ENCODE measurements at regions not wholly inside any gene's neighbourhood (a gene's known extent, or its start where the extent isn't known, plus 50 kb on each side); places are given as distances from the start of the nearest gene placed in this dataset.

GRCh38 chr3:87977765-87978164 lies 81.0 kb downstream of the CGGBP1 start:
- peaks cover 0 to 2% (median 0%) of the 10 kb centered on the region in 4 donors for H3K9me3 ChIP-seq (ENCODE audit: control insufficient read depth in 4 of 4, low read length in 3 of 4)
- TF ChIP-seq SP1 (IDR thresholded peaks at IDR 0.05) (no peak), EGR1 (IDR thresholded peaks at IDR 0.05; ENCODE audit: low read depth in 2 of 2) (no peak), RAD21 (IDR thresholded peaks at IDR 0.05) (no peak), NR2F2 (IDR thresholded peaks at IDR 0.05) (no peak), RXRA (IDR thresholded peaks at IDR 0.05) (no peak), HNF4G (IDR thresholded peaks at IDR 0.05) (no peak), TAF1 (conservative IDR thresholded peaks at IDR 0.05) (no peak), FOXA2 (IDR thresholded peaks at IDR 0.05) (no peak), GABPA (IDR thresholded peaks at IDR 0.05 in 1 of 2, conservative IDR thresholded peaks at IDR 0.05 in 1 of 2) (no peak), YY1 (IDR thresholded peaks at IDR 0.05) (no peak), FOXA1 (IDR thresholded peaks at IDR 0.05) (no peak)
- TF ChIP-seq, protein P1, sequence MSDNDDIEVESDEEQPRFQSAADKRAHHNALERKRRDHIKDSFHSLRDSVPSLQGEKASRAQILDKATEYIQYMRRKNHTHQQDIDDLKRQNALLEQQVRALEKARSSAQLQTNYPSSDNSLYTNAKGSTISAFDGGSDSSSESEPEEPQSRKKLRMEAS (IDR thresholded peaks at IDR 0.05): no peak
- TF ChIP-seq, protein P2, sequence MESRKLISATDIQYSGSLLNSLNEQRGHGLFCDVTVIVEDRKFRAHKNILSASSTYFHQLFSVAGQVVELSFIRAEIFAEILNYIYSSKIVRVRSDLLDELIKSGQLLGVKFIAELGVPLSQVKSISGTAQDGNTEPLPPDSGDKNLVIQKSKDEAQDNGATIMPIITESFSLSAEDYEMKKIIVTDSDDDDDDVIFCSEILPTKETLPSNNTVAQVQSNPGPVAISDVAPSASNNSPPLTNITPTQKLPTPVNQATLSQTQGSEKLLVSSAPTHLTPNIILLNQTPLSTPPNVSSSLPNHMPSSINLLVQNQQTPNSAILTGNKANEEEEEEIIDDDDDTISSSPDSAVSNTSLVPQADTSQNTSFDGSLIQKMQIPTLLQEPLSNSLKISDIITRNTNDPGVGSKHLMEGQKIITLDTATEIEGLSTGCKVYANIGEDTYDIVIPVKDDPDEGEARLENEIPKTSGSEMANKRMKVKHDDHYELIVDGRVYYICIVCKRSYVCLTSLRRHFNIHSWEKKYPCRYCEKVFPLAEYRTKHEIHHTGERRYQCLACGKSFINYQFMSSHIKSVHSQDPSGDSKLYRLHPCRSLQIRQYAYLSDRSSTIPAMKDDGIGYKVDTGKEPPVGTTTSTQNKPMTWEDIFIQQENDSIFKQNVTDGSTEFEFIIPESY (IDR thresholded peaks at IDR 0.05): no peak
- peaks cover 0 to 2% (median 0%) of the 10 kb centered on the region in 4 donors for H3K27me3 ChIP-seq (ENCODE audit: control insufficient read depth in 4 of 4, insufficient read depth in 4 of 4, low read length in 3 of 4)
- H3K4me3 ChIP-seq (ENCODE audit: low read depth in 1 of 3, low read length in 3 of 3): no peak overlapping the region
- DNase-seq (ENCODE audit: low spot score): no peak
- no peak overlapping the region for H3K9ac ChIP-seq (ENCODE audit: low read depth in 1 of 2, low read length in 2 of 2)
- 70% methylated on average over 1 of the region's 1 CpG for WGBS
- H3K4me1 ChIP-seq (ENCODE audit: control insufficient read depth in 4 of 4, insufficient read depth in 4 of 4, low read length in 3 of 4): no peaks in the 10 kb centered on the region
- H3K27ac ChIP-seq (ENCODE audit: low read depth in 1 of 2, low read length in 2 of 2): no peak overlapping the region
- H3K36me3 ChIP-seq (ENCODE audit: control insufficient read depth in 4 of 4, insufficient read depth in 3 of 4, low read depth in 1 of 4, low read length in 3 of 4): no peaks in the 10 kb centered on the region

DNA sequence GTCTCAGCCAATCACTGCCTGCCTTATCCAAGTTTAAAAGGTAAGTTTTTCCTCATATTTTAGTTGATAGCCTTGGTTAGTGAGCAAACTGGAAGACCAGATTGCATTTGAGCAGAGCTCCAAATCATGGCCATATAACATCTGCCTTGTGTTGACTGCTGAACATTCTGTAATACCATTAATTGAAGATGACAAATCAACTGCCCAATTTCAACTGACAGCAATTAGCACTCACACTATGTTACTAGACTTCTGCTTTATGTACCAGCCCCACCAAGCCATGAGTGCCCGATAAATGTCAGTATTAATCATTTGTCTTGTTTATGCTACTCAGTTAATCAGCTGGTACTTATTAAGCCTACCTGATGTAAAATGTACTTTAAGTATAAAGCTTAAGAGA lies 83.1 kb downstream of the CGGBP1 start:
- H3K4me1 ChIP-seq (ENCODE audit: control insufficient read depth in 4 of 4, insufficient read depth in 4 of 4, low read length in 3 of 4): no peaks in the 10 kb centered on the region
- no peak for TF ChIP-seq NR2F2 (IDR thresholded peaks at IDR 0.05)
- TF ChIP-seq TAF1 (conservative IDR thresholded peaks at IDR 0.05): no peak
- TF ChIP-seq RAD21 (IDR thresholded peaks at IDR 0.05): no peak
- TF ChIP-seq HNF4A (conservative IDR thresholded peaks at IDR 0.05): no peak
- TF ChIP-seq GABPA (IDR thresholded peaks at IDR 0.05 in 1 of 2, conservative IDR thresholded peaks at IDR 0.05 in 1 of 2): no peak
- TF ChIP-seq YY1 (IDR thresholded peaks at IDR 0.05): no peak
- TF ChIP-seq FOXA2 (IDR thresholded peaks at IDR 0.05): no peak
- TF ChIP-seq, protein P3, sequence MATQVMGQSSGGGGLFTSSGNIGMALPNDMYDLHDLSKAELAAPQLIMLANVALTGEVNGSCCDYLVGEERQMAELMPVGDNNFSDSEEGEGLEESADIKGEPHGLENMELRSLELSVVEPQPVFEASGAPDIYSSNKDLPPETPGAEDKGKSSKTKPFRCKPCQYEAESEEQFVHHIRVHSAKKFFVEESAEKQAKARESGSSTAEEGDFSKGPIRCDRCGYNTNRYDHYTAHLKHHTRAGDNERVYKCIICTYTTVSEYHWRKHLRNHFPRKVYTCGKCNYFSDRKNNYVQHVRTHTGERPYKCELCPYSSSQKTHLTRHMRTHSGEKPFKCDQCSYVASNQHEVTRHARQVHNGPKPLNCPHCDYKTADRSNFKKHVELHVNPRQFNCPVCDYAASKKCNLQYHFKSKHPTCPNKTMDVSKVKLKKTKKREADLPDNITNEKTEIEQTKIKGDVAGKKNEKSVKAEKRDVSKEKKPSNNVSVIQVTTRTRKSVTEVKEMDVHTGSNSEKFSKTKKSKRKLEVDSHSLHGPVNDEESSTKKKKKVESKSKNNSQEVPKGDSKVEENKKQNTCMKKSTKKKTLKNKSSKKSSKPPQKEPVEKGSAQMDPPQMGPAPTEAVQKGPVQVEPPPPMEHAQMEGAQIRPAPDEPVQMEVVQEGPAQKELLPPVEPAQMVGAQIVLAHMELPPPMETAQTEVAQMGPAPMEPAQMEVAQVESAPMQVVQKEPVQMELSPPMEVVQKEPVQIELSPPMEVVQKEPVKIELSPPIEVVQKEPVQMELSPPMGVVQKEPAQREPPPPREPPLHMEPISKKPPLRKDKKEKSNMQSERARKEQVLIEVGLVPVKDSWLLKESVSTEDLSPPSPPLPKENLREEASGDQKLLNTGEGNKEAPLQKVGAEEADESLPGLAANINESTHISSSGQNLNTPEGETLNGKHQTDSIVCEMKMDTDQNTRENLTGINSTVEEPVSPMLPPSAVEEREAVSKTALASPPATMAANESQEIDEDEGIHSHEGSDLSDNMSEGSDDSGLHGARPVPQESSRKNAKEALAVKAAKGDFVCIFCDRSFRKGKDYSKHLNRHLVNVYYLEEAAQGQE (IDR thresholded peaks at IDR 0.05): no peak
- TF ChIP-seq SP1 (IDR thresholded peaks at IDR 0.05): no peak
- TF ChIP-seq, protein P1 (IDR thresholded peaks at IDR 0.05): no peak
- TF ChIP-seq ATF3 (IDR thresholded peaks at IDR 0.05): no peak
- TF ChIP-seq EGR1 (IDR thresholded peaks at IDR 0.05; ENCODE audit: low read depth in 2 of 2): no peak
- TF ChIP-seq RXRA (IDR thresholded peaks at IDR 0.05): no peak
- TF ChIP-seq CTCF (IDR thresholded peaks at IDR 0.05; ENCODE audit: low read depth, low read length, missing input control): no peak
- no peak for TF ChIP-seq HNF4G (IDR thresholded peaks at IDR 0.05)
- TF ChIP-seq, protein P2 (IDR thresholded peaks at IDR 0.05): no peak
- no peak for TF ChIP-seq JUND (IDR thresholded peaks at IDR 0.05)
- TF ChIP-seq FOXA1 (IDR thresholded peaks at IDR 0.05): no peak
- no peak overlapping the region for H3K27ac ChIP-seq (ENCODE audit: low read depth in 1 of 2, low read length in 2 of 2)
- no peak overlapping the region for H3K4me3 ChIP-seq (ENCODE audit: low read depth in 1 of 3, low read length in 3 of 3)
- H3K27me3 ChIP-seq (ENCODE audit: control insufficient read depth in 4 of 4, insufficient read depth in 4 of 4, low read length in 3 of 4): peaks cover 0 to 2% (median 0%) of the 10 kb centered on the region in 4 donors
- peaks cover 0 to 2% (median 0%) of the 10 kb centered on the region in 4 donors for H3K9me3 ChIP-seq (ENCODE audit: control insufficient read depth in 4 of 4, low read length in 3 of 4)
- DNase-seq (ENCODE audit: low spot score): no peak
- H3K9ac ChIP-seq (ENCODE audit: low read depth in 1 of 2, low read length in 2 of 2): no peak overlapping the region
- WGBS: 82% methylated on average over 1 of the region's 1 CpG
- H3K36me3 ChIP-seq (ENCODE audit: control insufficient read depth in 4 of 4, insufficient read depth in 3 of 4, low read depth in 1 of 4, low read length in 3 of 4): no peaks in the 10 kb centered on the region

All from liver (tissue), 8 donors.